SU-DHL-6 (cell line): ENCODE measurements at regions not wholly inside any gene's neighbourhood (a gene's known extent, or its start where the extent isn't known, plus 50 kb on each side); places are given as distances from the start of the nearest gene placed in this dataset.

ENCODE experiments used
- EZH2phosphoT487 ChIP-seq: fragments of 200-600 bp; sonication (generic), shearing (Covaris generic); conservative IDR thresholded peaks from 2 replicates; pipeline ENCODE4 v1.6.1; 2018; ENCODE audit warnings: mild to moderate bottlenecking, antibody characterized with exemption, low read length, moderate library complexity, mixed read lengths
- TF ChIP-seq, protein P1 (sequence below): fragments of 200-600 bp; sonication (generic); IDR thresholded peaks from one replicate; pipeline ENCODE4 v1.5.1; 2017; ENCODE audit warnings: antibody characterized with exemption, mild to moderate bottlenecking, low read length, moderate library complexity; ENCODE audit not compliant: insufficient read depth, poor library complexity, severe bottlenecking

DNA sequence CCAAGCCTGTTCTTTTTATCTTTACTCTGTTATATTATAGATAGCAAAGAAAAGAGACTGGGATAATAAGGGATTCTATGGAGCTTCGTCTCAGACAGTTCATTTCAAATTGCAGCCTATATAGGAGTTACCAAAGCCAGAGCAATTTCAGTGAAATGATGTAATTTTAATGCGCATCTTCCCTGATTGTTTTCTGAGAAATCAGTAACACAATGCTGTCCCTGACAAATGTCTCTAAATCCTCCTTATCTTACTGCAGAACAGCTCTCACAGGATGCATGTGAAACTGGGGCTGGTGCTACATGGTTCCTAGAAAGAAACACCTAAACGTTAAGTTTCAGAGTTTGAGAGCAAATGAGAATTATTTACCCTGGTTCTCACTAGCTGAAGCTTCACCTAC, 467.9 kb upstream of the ANO3 start:
- TF ChIP-seq, protein P1, sequence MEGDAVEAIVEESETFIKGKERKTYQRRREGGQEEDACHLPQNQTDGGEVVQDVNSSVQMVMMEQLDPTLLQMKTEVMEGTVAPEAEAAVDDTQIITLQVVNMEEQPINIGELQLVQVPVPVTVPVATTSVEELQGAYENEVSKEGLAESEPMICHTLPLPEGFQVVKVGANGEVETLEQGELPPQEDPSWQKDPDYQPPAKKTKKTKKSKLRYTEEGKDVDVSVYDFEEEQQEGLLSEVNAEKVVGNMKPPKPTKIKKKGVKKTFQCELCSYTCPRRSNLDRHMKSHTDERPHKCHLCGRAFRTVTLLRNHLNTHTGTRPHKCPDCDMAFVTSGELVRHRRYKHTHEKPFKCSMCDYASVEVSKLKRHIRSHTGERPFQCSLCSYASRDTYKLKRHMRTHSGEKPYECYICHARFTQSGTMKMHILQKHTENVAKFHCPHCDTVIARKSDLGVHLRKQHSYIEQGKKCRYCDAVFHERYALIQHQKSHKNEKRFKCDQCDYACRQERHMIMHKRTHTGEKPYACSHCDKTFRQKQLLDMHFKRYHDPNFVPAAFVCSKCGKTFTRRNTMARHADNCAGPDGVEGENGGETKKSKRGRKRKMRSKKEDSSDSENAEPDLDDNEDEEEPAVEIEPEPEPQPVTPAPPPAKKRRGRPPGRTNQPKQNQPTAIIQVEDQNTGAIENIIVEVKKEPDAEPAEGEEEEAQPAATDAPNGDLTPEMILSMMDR, result no peak
- no peak for TF ChIP-seq EZH2phosphoT487
